GM21423 (cell line): ENCODE measurements at regions not wholly inside any gene's neighbourhood (a gene's known extent, or its start where the extent isn't known, plus 50 kb on each side); places are given as distances from the start of the nearest gene placed in this dataset.
A peak's percentile ranks its signal among the peaks of the same experiment; 100 is the strongest.

Experiments used
- ATAC-seq: cut with Tn5 transposase; IDR thresholded peaks from one replicate; pipeline ENCODE4 v1.9.1; 2021; ENCODE audit warnings: mild to moderate bottlenecking, moderate library complexity; ENCODE audit not compliant: unreplicated experiment

- ATAC-seq: no peak
Observed at GRCh38 chr16:82499302-82499701, 127.5 kb upstream of the CDH13 start.

DNA sequence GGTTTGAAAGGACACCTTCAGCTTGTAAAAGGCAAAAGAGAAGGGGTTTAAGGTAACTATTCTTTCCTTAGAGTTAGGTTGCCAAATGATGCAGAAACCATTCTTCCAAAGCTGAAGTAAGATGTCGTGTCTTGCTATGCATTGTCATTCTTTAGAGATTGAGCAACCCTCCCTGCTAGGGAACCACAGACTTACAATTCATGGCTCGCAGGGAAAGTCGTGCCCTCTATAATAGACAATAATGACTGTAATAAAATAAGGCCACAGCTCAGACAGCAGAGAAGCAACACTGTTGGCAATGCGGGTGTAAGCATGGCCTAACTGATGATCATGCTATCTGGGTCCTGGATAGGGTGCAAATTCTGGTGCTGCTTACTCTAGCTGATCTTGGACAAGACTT lies 129.6 kb upstream of the CDH13 start:
- ATAC-seq: no peak

DNA sequence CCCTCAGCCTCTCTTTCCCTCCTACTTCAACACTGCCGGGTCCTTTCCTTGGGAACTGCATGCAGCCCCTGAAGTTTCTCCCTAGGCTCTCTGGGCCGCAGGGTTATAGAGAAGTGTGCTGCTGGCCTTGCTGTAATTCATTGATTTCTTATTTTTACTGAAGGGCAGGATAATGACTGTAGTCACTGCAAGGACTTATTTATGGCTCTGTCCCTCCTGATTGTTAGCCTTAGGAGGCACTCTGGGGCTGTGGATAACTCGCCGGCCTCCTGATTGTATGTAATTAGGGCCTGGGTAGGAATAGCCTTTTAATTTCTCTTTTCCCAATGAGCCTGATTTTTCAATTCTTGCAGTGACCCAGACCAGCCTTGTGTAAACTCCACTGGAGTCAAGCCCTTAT lies 138.3 kb upstream of the CDH13 start:
- ATAC-seq: no peak

- no peak for ATAC-seq
Observed at GRCh38 chr16:82481455-82481854, 145.3 kb upstream of the CDH13 start.

DNA sequence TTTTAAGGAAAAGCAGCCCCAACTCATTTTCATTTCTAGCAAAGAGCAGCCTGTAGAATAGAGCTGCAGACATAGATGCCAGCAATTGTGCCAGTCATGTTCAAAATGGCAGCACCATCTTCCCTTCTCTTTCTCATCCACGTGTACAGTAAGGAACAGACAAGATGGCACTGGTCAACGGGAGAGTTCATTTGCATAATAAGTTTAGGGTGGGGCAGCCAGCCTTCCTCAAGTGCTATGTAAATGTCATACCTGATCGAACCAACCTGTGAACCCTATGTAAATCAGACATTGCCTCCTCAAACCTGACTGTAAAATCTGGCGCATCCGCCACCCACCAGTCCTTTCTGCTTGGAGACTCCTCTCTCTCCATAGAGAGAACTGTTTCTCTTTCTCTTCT lies 150.0 kb upstream of the CDH13 start:
- ATAC-seq: no peak

DNA sequence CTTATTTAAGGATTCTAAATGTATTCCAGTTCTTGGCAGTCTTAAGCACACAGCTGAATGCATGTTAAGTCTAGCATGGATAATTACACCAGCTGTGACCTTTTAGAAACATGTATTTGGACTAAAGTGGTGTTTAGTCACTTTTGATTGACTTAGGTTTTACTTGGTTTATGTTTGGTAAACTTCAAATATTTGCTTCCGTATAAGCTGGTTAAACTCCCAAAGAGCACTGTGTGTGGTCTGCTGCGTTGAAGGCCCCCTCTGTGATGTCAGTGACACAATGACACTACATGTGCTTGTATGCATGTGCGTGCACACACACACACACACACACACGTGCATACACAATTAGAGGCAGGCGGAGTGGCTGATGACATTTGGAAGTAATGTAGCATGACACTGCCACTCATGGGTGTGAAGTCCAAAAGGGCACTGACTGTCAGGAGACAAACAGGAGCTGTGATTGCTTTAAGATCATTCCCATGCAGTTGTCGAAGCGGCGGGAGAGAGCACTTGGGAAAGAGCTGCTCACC lies 156.1 kb upstream of the CDH13 start:
- ATAC-seq: no peak

- ATAC-seq: no peak
Observed at GRCh38 chr16:82470016-82470415, 156.8 kb upstream of the CDH13 start.

DNA sequence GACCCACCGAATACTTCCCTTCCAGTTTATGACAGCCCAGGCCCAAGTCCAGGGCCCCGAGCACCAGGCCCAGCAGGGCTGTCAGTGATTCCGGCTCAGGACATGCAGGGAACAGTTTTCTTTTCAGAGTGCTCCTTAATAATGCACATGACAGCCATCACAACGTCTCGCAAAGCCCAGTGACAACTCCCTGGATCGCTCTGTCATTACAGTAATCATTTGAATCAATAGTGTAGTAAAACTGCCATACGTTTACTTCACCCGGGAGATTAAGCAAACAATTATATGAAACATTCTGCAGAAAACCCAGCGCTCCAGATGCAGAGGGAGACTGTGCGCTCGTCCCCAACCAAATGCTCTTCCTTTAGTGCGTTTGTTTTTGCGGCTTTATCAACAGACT lies 162.6 kb upstream of the CDH13 start:
- ATAC-seq: no peak

DNA sequence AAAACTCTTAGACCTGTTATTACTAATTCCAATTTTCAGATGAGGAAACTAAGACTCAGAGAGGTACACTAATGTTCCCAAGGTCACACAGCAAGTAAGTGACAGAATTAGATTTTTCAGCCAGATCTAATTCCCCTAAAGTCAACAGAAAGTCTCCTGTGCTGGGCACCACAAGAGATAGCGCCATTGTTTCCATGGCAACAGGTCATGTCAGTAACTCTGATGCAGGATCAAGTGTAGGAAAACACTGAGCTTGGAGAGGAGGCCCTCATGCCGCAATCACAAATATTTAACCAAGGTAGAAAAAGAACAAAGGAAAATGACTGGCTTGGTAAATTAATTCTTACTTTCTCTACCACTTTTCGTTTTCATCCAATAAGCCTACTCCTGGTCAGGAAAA lies 166.0 kb upstream of the CDH13 start:
- ATAC-seq: no peak

DNA sequence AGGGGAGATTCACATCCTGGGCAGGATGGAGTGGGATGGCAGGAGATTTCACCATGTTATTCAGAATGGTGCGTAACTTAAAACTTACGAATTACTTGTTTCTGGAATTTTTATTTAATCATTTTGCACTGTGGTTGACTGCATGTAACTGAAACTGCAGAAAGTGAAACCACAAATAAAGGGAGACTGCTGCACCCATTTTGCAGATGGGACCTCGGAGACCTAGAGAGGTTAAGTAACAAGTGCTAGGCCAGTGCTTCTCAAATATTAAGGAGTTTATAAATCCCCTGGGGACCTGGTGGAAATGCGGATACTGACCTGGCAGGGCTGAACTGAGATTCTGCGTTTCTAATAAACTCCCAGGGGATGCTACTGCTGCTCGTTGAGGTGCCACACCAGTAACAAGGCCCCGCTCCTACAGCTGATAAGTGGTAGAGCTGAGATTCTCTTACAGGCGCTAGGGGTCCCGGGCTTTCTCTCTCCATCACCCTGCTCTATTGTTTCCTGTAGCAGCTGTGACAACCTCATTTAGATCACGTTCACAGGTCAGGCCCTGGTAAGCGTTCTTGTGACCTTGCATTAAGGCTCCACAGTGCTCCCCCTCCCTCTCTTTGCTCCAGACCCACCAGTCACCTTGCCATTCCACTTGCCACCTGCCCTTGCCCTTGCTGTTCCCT lies 167.1 kb upstream of the CDH13 start:
- no peak for ATAC-seq

DNA sequence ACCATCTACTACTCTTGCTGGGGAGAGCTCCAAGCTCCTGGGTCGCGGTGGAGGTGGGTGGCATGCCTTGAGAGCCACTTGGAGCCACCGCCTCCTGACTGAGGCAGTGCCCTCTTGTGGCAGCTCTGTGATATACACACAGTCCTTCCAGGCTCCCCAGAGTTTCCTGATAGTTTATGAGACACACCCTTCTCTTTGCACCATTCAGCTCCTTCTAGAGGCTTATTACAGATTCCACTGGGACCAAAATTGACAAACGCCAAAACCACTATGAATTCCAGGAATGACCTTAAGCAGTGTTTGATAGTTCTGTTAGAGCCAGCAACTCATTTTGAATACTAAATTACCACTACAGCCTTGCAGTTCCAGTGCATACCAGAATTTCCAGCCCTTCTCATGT lies 170.1 kb upstream of the CDH13 start:
- ATAC-seq: peak; percentile 78

- ATAC-seq: no peak
Observed at GRCh38 chr16:82454566-82454965, 172.2 kb upstream of the CDH13 start.

- ATAC-seq: no peak
Observed at GRCh38 chr16:82454152-82454551, 172.6 kb upstream of the CDH13 start.

DNA sequence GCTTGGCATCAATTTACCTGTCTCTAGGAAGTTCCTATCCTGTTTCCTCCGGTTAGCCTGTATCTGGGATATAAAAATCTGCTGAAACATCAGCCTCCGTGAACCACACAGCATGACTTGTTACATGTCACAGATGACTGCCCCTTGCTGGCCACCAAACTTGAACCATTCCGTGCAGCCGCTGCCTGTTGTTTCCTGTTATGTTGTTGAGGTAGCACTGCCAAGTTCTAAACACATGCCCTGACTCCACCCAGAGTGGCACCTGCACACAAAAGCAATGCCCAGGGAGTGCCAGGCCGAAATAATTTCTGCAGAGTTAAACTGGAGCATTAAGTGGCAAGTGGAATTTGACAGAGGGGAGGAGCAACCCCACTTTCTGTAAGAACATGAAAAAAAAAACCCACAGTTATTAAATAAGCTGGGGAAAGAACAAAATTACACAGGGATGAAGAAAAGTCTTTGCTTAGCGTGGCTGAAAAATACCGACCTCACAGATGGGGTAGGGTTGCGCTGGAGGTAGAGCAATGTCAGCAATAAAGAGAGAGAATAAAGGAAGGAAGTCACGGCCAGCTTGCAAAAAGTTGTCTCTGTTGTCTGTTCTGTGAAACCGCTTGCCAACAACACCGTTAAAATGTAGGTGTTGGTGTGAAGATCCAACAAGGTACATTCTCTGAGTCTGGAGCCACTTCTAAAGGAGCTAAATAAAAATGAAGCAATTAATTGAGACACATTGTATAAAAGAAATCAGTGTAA lies 174.6 kb upstream of the CDH13 start:
- ATAC-seq: no peak

- ATAC-seq: no peak
Observed at GRCh38 chr16:82451449-82451848, 175.3 kb upstream of the CDH13 start.

DNA sequence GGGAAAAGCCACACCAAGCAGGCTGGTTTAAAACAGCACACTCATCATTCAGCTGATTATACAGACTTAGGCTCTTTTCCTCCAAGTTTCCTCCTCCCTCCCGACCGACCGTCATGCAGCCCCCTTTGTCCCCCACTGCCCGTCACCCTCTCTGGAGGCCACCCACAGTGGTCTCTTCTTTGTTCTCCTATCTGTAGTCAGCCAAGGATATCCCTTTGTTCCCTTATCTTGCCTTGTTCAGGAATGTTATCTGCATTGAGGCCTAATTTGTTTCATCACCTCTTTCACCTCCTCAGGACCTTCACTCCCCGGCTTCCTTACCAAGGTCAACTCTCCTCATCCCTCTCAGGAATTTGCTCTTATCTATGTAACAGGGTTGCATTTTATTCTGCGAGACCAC lies 186.4 kb upstream of the CDH13 start:
- no peak for ATAC-seq

- ATAC-seq: no peak
Observed at GRCh38 chr16:82439678-82440293, 187.0 kb upstream of the CDH13 start.

- no peak for ATAC-seq
Observed at GRCh38 chr16:82433042-82433441, 193.7 kb upstream of the CDH13 start.

DNA sequence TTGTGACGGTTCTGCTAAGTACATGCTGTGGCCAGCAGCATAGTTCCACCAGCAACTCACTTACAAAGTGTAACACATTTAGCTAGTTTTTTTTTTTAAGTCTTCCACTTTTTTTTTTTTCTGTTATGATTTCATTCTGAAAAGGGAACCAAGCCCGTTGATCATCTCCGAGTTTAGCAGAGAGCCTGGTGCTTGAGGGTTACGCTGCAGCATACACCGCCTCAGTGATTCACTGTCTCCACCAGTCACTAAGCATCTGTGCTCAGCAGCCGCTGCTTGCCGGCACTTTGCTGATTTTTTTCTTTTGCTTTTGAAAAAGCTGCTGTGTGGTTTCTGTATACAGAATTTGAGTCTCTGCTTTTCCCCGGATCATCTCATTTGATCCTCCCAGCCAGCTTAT lies 194.5 kb upstream of the CDH13 start:
- no peak for ATAC-seq

DNA sequence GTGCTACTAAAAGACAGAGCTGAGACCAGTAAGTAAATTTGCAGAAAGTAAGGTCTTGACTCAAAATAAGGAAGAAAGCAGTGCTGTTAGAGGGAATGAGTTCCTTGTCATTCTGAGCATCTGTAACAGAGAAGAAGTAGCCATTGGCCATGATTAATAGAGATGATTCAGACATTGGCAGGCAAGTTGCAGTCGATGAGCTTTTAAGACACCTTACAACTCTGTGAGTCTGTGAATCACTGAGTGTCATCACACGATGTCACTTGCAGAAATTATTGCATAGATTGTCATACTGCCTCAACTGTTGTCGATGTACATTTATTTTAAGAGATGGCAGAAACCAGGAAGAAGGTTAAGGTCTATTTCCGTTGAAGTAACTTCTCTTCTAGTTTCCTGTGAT lies 201.1 kb upstream of the CDH13 start:
- ATAC-seq: no peak

GRCh38 chr16:82421851-82422250 lies 204.9 kb upstream of the CDH13 start:
- no peak for ATAC-seq

GRCh38 chr16:82419332-82419731 lies 207.4 kb upstream of the CDH13 start:
- no peak for ATAC-seq
